ENCODE measurements at regions not wholly inside any gene's neighbourhood (a gene's known extent, or its start where the extent isn't known, plus 50 kb on each side); places are given as distances from the start of the nearest gene placed in this dataset.

GRCh38 chr2:5067816-5068215, 624.4 kb upstream of the SOX11 start:
- TF ChIP-seq CTCF (conservative IDR thresholded peaks at IDR 0.05): no peak
- TF ChIP-seq ZFX (IDR thresholded peaks at IDR 0.05): no peak

Measured in C4-2B (cell line).